ENCODE measurements at regions not wholly inside any gene's neighbourhood (a gene's known extent, or its start where the extent isn't known, plus 50 kb on each side); places are given as distances from the start of the nearest gene placed in this dataset.
"Not testable (repeated sequence)": the region's sequence is repeated elsewhere in the genome, so short reads cannot be mapped to it uniquely, and the experiment has no call there.

GRCh38 chr2:125324273-125324672 lies 1299.2 kb downstream of the CNTNAP5 start:
- no peaks in the 10 kb centered on the region for H3K9me2 ChIP-seq (replicated peaks; ENCODE audit: insufficient read depth)

GRCh38 chr2:125330133-125330532 lies 1305.0 kb downstream of the CNTNAP5 start:
- no peak overlapping the region for H3K27ac ChIP-seq
- H3K27me3 ChIP-seq = no peaks in the 10 kb centered on the region
- no peaks in the 10 kb centered on the region for H3K4me1 ChIP-seq (ENCODE audit: insufficient read depth)
- H3K9me2 ChIP-seq (replicated peaks; ENCODE audit: insufficient read depth) = no peaks in the 10 kb centered on the region
- no peaks in the 10 kb centered on the region for H4K20me1 ChIP-seq (ENCODE audit: insufficient read depth, poor library complexity, severe bottlenecking)
- TF ChIP-seq CTCF (IDR thresholded peaks at IDR 0.05; ENCODE audit: poor library complexity) (no peak), EZH2 (IDR thresholded peaks at IDR 0.05; ENCODE audit: borderline replicate concordance) (no peak), EZH2phosphoT487 (IDR thresholded peaks at IDR 0.05; ENCODE audit: low read depth, severe bottlenecking, unreplicated experiment) (no peak)
- H3K4me3 ChIP-seq = no peak overlapping the region
- H3K36me3 ChIP-seq (replicated peaks; ENCODE audit: insufficient read depth, low read depth) = no peaks in the 10 kb centered on the region
- no peaks in the 10 kb centered on the region for H3K79me2 ChIP-seq
- no peak for DNase-seq (ENCODE audit: low spot score)
- no peaks in the 10 kb centered on the region for H3K9me3 ChIP-seq (ENCODE audit: low read depth)
- no peak overlapping the region for H3K4me2 ChIP-seq
- no peak overlapping the region for H2AFZ ChIP-seq

More at GRCh38 chr2:125324273-125324672, 1299.2 kb downstream of the CNTNAP5 start:
- Histone ChIP-seq H3K79me2 (no peaks in the 10 kb centered on the region), H3K9me3 (ENCODE audit: low read depth) (no peaks in the 10 kb centered on the region), H3K4me1 (ENCODE audit: insufficient read depth) (no peaks in the 10 kb centered on the region), H3K4me2 (no peak overlapping the region), H2AFZ (no peak overlapping the region), H4K20me1 (ENCODE audit: insufficient read depth, poor library complexity, severe bottlenecking) (no peaks in the 10 kb centered on the region), H3K27ac (no peak overlapping the region), H3K4me3 (no peak overlapping the region), H3K36me3 (replicated peaks; ENCODE audit: insufficient read depth, low read depth) (no peaks in the 10 kb centered on the region), H3K27me3 (no peaks in the 10 kb centered on the region)
- no peak for TF ChIP-seq CTCF (IDR thresholded peaks at IDR 0.05; ENCODE audit: poor library complexity)
- DNase-seq (ENCODE audit: low spot score) = no peak

- no peak overlapping the region for H3K4me2 ChIP-seq
- H3K27ac ChIP-seq = no peak overlapping the region
- no peak overlapping the region for H2AFZ ChIP-seq
- no peak for DNase-seq (ENCODE audit: low spot score)
- no peak overlapping the region for H3K4me3 ChIP-seq
- no peaks in the 10 kb centered on the region for H3K79me2 ChIP-seq
- H3K36me3 ChIP-seq (replicated peaks; ENCODE audit: insufficient read depth, low read depth) = no peaks in the 10 kb centered on the region
- no peaks in the 10 kb centered on the region for H3K9me3 ChIP-seq (ENCODE audit: low read depth)
- no peaks in the 10 kb centered on the region for H3K9me2 ChIP-seq (replicated peaks; ENCODE audit: insufficient read depth)
- no peaks in the 10 kb centered on the region for H3K27me3 ChIP-seq
- WGBS (ENCODE audit: low lambda C conversion rate, missing lambda C conversion rate) = 77% methylated on average over 5 of the region's 5 CpGs
- no peaks in the 10 kb centered on the region for H3K4me1 ChIP-seq (ENCODE audit: insufficient read depth)
- TF ChIP-seq EZH2phosphoT487 (IDR thresholded peaks at IDR 0.05; ENCODE audit: low read depth, severe bottlenecking, unreplicated experiment) (no peak), EZH2 (IDR thresholded peaks at IDR 0.05; ENCODE audit: borderline replicate concordance) (no peak), CTCF (IDR thresholded peaks at IDR 0.05; ENCODE audit: poor library complexity) (no peak)
- no peaks in the 10 kb centered on the region for H4K20me1 ChIP-seq (ENCODE audit: insufficient read depth, poor library complexity, severe bottlenecking)
Observed at GRCh38 chr2:125341353-125341752, 1314.6 kb upstream of the GYPC start.

GRCh38 chr2:125353542-125353941 lies 1302.4 kb upstream of the GYPC start:
- not testable (repeated sequence) for H3K4me3 ChIP-seq; H3K9me3 ChIP-seq (ENCODE audit: low read depth); H3K4me2 ChIP-seq; H3K36me3 ChIP-seq (replicated peaks; ENCODE audit: insufficient read depth, low read depth); H3K27me3 ChIP-seq; DNase-seq (ENCODE audit: low spot score); H3K27ac ChIP-seq; H2AFZ ChIP-seq; H3K4me1 ChIP-seq (ENCODE audit: insufficient read depth); H3K79me2 ChIP-seq; H4K20me1 ChIP-seq (ENCODE audit: insufficient read depth, poor library complexity, severe bottlenecking); H3K9me2 ChIP-seq (replicated peaks; ENCODE audit: insufficient read depth)
- 97% methylated on average over 9 of the region's 12 CpGs for WGBS (ENCODE audit: low lambda C conversion rate, missing lambda C conversion rate)
